RWPE2 (cell line): ENCODE measurements at regions not wholly inside any gene's neighbourhood (a gene's known extent, or its start where the extent isn't known, plus 50 kb on each side); places are given as distances from the start of the nearest gene placed in this dataset.

Source experiments
- ATAC-seq: fragments of 200-7000 bp; cut with Tn5 transposase; 3 replicates; pipeline ENCODE4 v1.9.1; 2021; ENCODE audit warnings: low read depth
- DNase-seq: peaks from one replicate; pipeline ENCODE4 v3.0.0-alpha.2; 2020; ENCODE audit warnings: low spot score
- H3K27ac ChIP-seq: fragments of 450-650 bp; 2 replicates; pipeline ENCODE4 v1.5.1; 2017; ENCODE audit warnings: mild to moderate bottlenecking; ENCODE audit not compliant: poor library complexity, severe bottlenecking
- H3K27me3 ChIP-seq: fragments of 250-450 bp; sonication (Bioruptor Pico); 2 replicates; pipeline ENCODE4 v1.5.1; 2021; ENCODE audit warnings: mild to moderate bottlenecking, moderate library complexity; ENCODE audit not compliant: insufficient read depth, poor library complexity, severe bottlenecking
- H3K36me3 ChIP-seq: fragments of 250-450 bp; sonication (Bioruptor Pico); 2 replicates; pipeline ENCODE4 v1.5.1; 2020; ENCODE audit warnings: low read depth, mild to moderate bottlenecking, moderate library complexity
- H3K4me1 ChIP-seq: fragments of 250-450 bp; sonication (Bioruptor Pico); 2 replicates; pipeline ENCODE4 v1.5.1; 2021; ENCODE audit warnings: mild to moderate bottlenecking, moderate library complexity; ENCODE audit not compliant: insufficient read depth, poor library complexity, severe bottlenecking
- H3K4me3 ChIP-seq: fragments of 250-450 bp; sonication (Bioruptor Pico); 2 replicates; pipeline ENCODE4 v1.5.1; 2021; ENCODE audit warnings: mild to moderate bottlenecking, moderate library complexity; ENCODE audit not compliant: severe bottlenecking
- H3K9me3 ChIP-seq: fragments of 250-450 bp; sonication (Bioruptor Pico); 2 replicates; pipeline ENCODE4 v1.5.1; 2021; ENCODE audit warnings: mild to moderate bottlenecking, moderate library complexity; ENCODE audit not compliant: severe bottlenecking
- CTCF ChIP-seq: fragments of 450-650 bp; IDR thresholded peaks from one replicate; pipeline ENCODE4 v1.5.1; 2017; ENCODE audit warnings: mild to moderate bottlenecking, moderate library complexity; ENCODE audit not compliant: poor library complexity, severe bottlenecking

- no peak overlapping the region for H3K4me3 ChIP-seq
- TF ChIP-seq CTCF = peak; percentile 29
- H3K27ac ChIP-seq = no peak overlapping the region
- no peaks in the 10 kb centered on the region for H3K36me3 ChIP-seq
- H3K27me3 ChIP-seq = no peaks in the 10 kb centered on the region
- no peak for DNase-seq
- no peaks in the 10 kb centered on the region for H3K9me3 ChIP-seq
- ATAC-seq = no peak
- H3K4me1 ChIP-seq = no peaks in the 10 kb centered on the region
Measured at GRCh38 chr1:222171005-222171404, 376.9 kb downstream of the HHIPL2 start.

DNA sequence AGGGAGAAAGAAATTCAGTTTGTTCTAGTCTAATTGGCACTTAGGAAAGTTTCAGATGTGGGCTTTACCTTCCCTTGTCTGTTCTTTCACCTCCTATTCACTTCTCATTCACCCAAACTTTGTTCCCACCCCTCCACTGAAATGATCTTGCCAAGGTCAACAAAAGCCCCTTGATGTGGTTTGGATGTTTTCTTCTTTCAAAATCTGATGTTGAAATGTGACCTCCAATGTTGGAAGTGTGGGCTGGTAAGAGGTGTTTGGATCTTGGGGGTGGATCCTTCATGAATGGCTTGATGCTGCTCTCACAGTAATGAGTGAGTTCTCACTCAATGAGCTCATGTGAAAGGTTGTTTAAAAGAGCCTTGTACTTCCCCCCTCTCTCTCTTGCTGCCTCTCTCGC is 379.3 kb downstream of the HHIPL2 start:
- TF ChIP-seq CTCF = no peak

GRCh38 chr1:222167896-222168295 is 380.0 kb downstream of the HHIPL2 start:
- ATAC-seq = no peak
- no peak for TF ChIP-seq CTCF
- no peak for DNase-seq

More for the DNA sequence above, 379.3 kb downstream of the HHIPL2 start:
- DNase-seq = no peak
- Histone ChIP-seq H3K36me3 (no peaks in the 10 kb centered on the region), H3K4me3 (no peak overlapping the region), H3K9me3 (no peaks in the 10 kb centered on the region), H3K27me3 (no peaks in the 10 kb centered on the region), H3K27ac (no peak overlapping the region), H3K4me1 (no peaks in the 10 kb centered on the region)
- ATAC-seq = no peak

GRCh38 chr1:222167111-222167510 is 380.8 kb downstream of the HHIPL2 start:
- no peaks in the 10 kb centered on the region for H3K4me1 ChIP-seq
- peak; percentile 44 for DNase-seq
- ATAC-seq = peak; percentile 91
- no peaks in the 10 kb centered on the region for H3K9me3 ChIP-seq
- H3K27me3 ChIP-seq = no peaks in the 10 kb centered on the region
- no peaks in the 10 kb centered on the region for H3K36me3 ChIP-seq
- no peak overlapping the region for H3K4me3 ChIP-seq
- no peak overlapping the region for H3K27ac ChIP-seq
- TF ChIP-seq CTCF = peak; percentile 50

More at GRCh38 chr1:222167896-222168295, 380.0 kb downstream of the HHIPL2 start:
- Histone ChIP-seq H3K27ac (no peak overlapping the region), H3K36me3 (no peaks in the 10 kb centered on the region), H3K4me3 (no peak overlapping the region), H3K27me3 (no peaks in the 10 kb centered on the region), H3K4me1 (no peaks in the 10 kb centered on the region), H3K9me3 (no peaks in the 10 kb centered on the region)

GRCh38 chr1:222165629-222166028 is 382.3 kb downstream of the HHIPL2 start:
- no peaks in the 10 kb centered on the region for H3K4me1 ChIP-seq
- H3K27ac ChIP-seq = no peak overlapping the region
- H3K9me3 ChIP-seq = no peaks in the 10 kb centered on the region
- H3K36me3 ChIP-seq = no peaks in the 10 kb centered on the region
- DNase-seq (no peak), ATAC-seq (no peak)
- no peaks in the 10 kb centered on the region for H3K27me3 ChIP-seq
- H3K4me3 ChIP-seq = no peak overlapping the region
- no peak for TF ChIP-seq CTCF
